DOHH2 (cell line): ENCODE measurements at regions not wholly inside any gene's neighbourhood (a gene's known extent, or its start where the extent isn't known, plus 50 kb on each side); places are given as distances from the start of the nearest gene placed in this dataset.

Source experiments
- H3F3A ChIP-seq: fragments of 200-600 bp; sonication (generic), shearing (Covaris generic); 2 replicates; pipeline ENCODE4 v1.6.0; 2016; ENCODE audit warnings: antibody characterized with exemption, mild to moderate bottlenecking; ENCODE audit not compliant: control insufficient read depth, insufficient read depth
- H3K27ac ChIP-seq: fragments of 200-600 bp; sonication (generic); 2 replicates; pipeline ENCODE4 v1.5.1; 2014; ENCODE audit warnings: low read depth, mild to moderate bottlenecking, low read length, moderate library complexity
- H3K27me3 ChIP-seq: fragments of 200-600 bp; sonication (generic); 2 replicates; pipeline ENCODE4 v1.6.1; 2014; ENCODE audit warnings: mild to moderate bottlenecking, low read length, mixed read lengths; ENCODE audit not compliant: control insufficient read depth
- H3K36me3 ChIP-seq: fragments of 200-600 bp; sonication (generic); 2 replicates; pipeline ENCODE4 v1.6.1; 2014; ENCODE audit warnings: mild to moderate bottlenecking, low read length, moderate library complexity, mixed read lengths; ENCODE audit not compliant: control insufficient read depth
- H3K4me1 ChIP-seq: fragments of 200-600 bp; sonication (generic); 2 replicates; pipeline ENCODE4 v1.6.1; 2014; ENCODE audit warnings: mild to moderate bottlenecking, low read length, mixed read lengths; ENCODE audit not compliant: control insufficient read depth
- H3K4me2 ChIP-seq: fragments of 200-600 bp; sonication (generic); 2 replicates; pipeline ENCODE4 v1.6.0; 2014; ENCODE audit warnings: mild to moderate bottlenecking, low read length, moderate library complexity
- H3K4me3 ChIP-seq: fragments of 200-600 bp; sonication (generic); 2 replicates; pipeline ENCODE4 v1.5.1; 2014; ENCODE audit warnings: mild to moderate bottlenecking, low read length, mixed read lengths
- H3K79me2 ChIP-seq: fragments of 200-600 bp; sonication (generic); 2 replicates; pipeline ENCODE4 v1.6.1; 2014; ENCODE audit warnings: mild to moderate bottlenecking, low read length, mixed read lengths; ENCODE audit not compliant: control insufficient read depth
- H3K9me2 ChIP-seq: fragments of 200-600 bp; sonication (generic); replicated peaks from 2 replicates; pipeline ENCODE4 v1.6.1; 2014; ENCODE audit warnings: mild to moderate bottlenecking, low read length, mixed read lengths; ENCODE audit not compliant: control insufficient read depth
- H3K9me3 ChIP-seq: fragments of 200-600 bp; sonication (generic); 2 replicates; pipeline ENCODE4 v1.6.1; 2014; ENCODE audit warnings: antibody characterized with exemption, low read length, mixed read lengths; ENCODE audit not compliant: control insufficient read depth, insufficient read depth
- H4K20me1 ChIP-seq: fragments of 200-600 bp; sonication (generic); 2 replicates; pipeline ENCODE4 v1.6.0; 2014; ENCODE audit warnings: low read depth, mild to moderate bottlenecking, antibody characterized with exemption, low read length, moderate library complexity; ENCODE audit not compliant: control insufficient read depth, insufficient read depth
- EZH2phosphoT487 ChIP-seq: fragments of 200-600 bp; sonication (generic); IDR thresholded peaks from 2 replicates; pipeline ENCODE4 v1.6.1; 2017; ENCODE audit warnings: borderline replicate concordance, mild to moderate bottlenecking, antibody characterized with exemption, low read length, moderate library complexity, mixed read lengths
- TF ChIP-seq, protein P1 (sequence below): fragments of 200-600 bp; sonication (generic); IDR thresholded peaks from one replicate; pipeline ENCODE4 v1.5.1; 2014; ENCODE audit warnings: antibody characterized with exemption, mild to moderate bottlenecking, low read depth, low read length; ENCODE audit not compliant: poor library complexity, severe bottlenecking

DNA sequence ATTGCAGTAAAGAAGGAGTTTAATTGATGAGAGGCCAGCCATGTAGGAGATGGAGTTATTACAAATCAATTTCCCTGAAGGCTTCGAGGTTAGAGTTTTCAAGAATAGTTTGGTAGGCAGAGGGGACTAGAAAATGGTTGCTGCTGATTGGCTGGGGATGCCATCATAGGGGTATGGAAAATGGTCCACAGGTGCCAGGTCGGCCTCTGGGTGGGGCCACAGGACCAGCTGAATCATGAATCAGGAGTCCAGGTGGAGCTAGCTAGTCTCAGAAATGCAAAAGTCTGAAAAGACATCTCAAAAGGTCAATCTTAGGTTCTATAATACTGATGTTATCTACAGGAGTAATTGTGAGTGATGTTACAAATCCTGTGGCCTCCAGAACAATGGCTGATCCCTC lies 714.0 kb upstream of the GHITM start:
- H3K36me3 ChIP-seq: no peaks in the 10 kb centered on the region
- H3K79me2 ChIP-seq: no peaks in the 10 kb centered on the region

DNA sequence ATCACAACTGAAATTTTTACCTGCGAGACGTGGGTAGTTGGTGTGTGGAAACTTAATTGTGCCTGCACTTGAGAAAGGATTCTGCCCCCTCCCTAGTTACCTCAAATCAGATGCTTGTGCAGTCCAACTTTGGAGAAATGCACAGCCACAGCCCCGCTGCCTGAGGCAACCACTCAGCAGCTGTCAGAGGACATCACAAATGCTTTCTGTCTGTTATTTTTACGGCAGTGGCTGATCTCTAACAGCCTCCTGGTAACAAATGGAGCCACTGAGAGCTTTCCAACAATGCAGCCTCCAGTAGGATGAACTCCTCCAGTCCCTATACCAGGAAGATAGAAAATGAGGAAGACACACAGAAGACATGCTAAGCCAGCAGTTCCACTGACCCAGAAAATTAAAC lies 712.2 kb upstream of the GHITM start:
- no peaks in the 10 kb centered on the region for H3K9me2 ChIP-seq
- H3K4me2 ChIP-seq: no peak overlapping the region
- no peaks in the 10 kb centered on the region for H3F3A ChIP-seq
- no peak overlapping the region for H3K4me3 ChIP-seq
- no peaks in the 10 kb centered on the region for H4K20me1 ChIP-seq
- H3K36me3 ChIP-seq: no peaks in the 10 kb centered on the region
- no peaks in the 10 kb centered on the region for H3K4me1 ChIP-seq
- TF ChIP-seq, protein P1, sequence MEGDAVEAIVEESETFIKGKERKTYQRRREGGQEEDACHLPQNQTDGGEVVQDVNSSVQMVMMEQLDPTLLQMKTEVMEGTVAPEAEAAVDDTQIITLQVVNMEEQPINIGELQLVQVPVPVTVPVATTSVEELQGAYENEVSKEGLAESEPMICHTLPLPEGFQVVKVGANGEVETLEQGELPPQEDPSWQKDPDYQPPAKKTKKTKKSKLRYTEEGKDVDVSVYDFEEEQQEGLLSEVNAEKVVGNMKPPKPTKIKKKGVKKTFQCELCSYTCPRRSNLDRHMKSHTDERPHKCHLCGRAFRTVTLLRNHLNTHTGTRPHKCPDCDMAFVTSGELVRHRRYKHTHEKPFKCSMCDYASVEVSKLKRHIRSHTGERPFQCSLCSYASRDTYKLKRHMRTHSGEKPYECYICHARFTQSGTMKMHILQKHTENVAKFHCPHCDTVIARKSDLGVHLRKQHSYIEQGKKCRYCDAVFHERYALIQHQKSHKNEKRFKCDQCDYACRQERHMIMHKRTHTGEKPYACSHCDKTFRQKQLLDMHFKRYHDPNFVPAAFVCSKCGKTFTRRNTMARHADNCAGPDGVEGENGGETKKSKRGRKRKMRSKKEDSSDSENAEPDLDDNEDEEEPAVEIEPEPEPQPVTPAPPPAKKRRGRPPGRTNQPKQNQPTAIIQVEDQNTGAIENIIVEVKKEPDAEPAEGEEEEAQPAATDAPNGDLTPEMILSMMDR: no peak
- TF ChIP-seq EZH2phosphoT487: no peak
- no peaks in the 10 kb centered on the region for H3K9me3 ChIP-seq
- no peak overlapping the region for H3K27ac ChIP-seq
- no peaks in the 10 kb centered on the region for H3K27me3 ChIP-seq
- H3K79me2 ChIP-seq: no peaks in the 10 kb centered on the region

More for the DNA sequence above, 714.0 kb upstream of the GHITM start:
- Histone ChIP-seq H3K4me3 (no peak overlapping the region), H3K9me3 (no peaks in the 10 kb centered on the region), H3K4me2 (no peak overlapping the region), H4K20me1 (no peaks in the 10 kb centered on the region), H3K27me3 (no peaks in the 10 kb centered on the region), H3K4me1 (no peaks in the 10 kb centered on the region), H3K27ac (no peak overlapping the region), H3K9me2 (no peaks in the 10 kb centered on the region), H3F3A (no peaks in the 10 kb centered on the region)
- TF ChIP-seq EZH2phosphoT487: no peak
- TF ChIP-seq, protein P1: no peak

DNA sequence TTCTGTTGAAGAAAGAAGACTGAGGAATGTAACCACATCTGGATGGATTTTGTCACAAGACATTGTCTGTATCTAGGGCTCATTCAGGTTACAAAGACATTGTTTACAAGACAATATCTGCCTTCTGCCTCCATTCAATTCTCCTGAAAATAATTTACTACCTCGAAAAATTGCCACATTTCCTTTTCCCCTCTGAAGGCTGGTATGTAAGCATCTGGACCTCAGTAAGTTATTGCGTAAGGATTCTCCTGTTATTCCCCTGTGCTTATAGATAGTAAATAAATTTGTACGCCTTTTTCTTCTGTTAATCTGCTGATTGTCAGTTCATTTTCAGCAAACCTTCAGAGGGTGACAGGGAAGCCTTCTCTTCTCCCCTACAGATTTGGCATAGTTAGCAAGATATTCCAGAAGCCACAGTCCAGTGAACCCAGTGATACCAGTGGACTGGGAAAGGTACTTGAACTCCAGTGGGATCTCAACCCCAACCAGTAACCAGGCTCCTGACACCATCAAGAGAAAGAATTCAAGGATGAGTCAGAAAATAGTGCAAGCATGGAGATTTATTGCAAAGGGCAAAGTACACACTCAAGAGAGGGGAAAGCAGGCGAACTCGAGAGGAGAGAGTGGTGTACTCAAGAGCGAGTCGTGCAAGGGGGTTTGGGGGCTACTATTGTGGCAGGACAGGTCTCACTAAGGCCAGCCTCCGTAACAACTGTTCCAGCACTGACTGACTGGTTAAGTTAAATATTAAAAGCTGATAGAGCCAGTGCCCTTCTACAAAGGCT lies 706.9 kb upstream of the GHITM start:
- Histone ChIP-seq H3K4me3 (no peak overlapping the region), H3F3A (no peaks in the 10 kb centered on the region), H3K79me2 (no peaks in the 10 kb centered on the region), H3K36me3 (no peaks in the 10 kb centered on the region), H3K4me2 (no peak overlapping the region), H3K27me3 (no peaks in the 10 kb centered on the region), H3K4me1 (no peaks in the 10 kb centered on the region), H3K9me2 (no peaks in the 10 kb centered on the region), H3K9me3 (no peaks in the 10 kb centered on the region), H3K27ac (no peak overlapping the region), H4K20me1 (no peaks in the 10 kb centered on the region)
- TF ChIP-seq EZH2phosphoT487: no peak
- TF ChIP-seq, protein P1: no peak
